Retinal pigment epithelial cell (primary cell): ENCODE measurements at regions not wholly inside any gene's neighbourhood (a gene's known extent, or its start where the extent isn't known, plus 50 kb on each side); places are given as distances from the start of the nearest gene placed in this dataset.
A peak's percentile ranks its signal among the peaks of the same experiment; 100 is the strongest.
"Not testable (repeated sequence)": the region's sequence is repeated elsewhere in the genome, so short reads cannot be mapped to it uniquely, and the experiment has no call there.

Experiments used
- DNase-seq: peaks from one replicate; pipeline ENCODE4 v3.0.0-alpha.2; 2010; ENCODE audit warnings: low read depth
- H3K4me3 ChIP-seq: 2 replicates; pipeline ENCODE4 v1.5.1; 2011; ENCODE audit warnings: mild to moderate bottlenecking, low read length, control low read depth, moderate library complexity
- TF ChIP-seq, protein P1 (sequence below): conservative IDR thresholded peaks from 2 replicates; pipeline ENCODE4 v1.5.1; 2011; ENCODE audit warnings: low read depth, low read length, control low read depth, inconsistent platforms

DNA sequence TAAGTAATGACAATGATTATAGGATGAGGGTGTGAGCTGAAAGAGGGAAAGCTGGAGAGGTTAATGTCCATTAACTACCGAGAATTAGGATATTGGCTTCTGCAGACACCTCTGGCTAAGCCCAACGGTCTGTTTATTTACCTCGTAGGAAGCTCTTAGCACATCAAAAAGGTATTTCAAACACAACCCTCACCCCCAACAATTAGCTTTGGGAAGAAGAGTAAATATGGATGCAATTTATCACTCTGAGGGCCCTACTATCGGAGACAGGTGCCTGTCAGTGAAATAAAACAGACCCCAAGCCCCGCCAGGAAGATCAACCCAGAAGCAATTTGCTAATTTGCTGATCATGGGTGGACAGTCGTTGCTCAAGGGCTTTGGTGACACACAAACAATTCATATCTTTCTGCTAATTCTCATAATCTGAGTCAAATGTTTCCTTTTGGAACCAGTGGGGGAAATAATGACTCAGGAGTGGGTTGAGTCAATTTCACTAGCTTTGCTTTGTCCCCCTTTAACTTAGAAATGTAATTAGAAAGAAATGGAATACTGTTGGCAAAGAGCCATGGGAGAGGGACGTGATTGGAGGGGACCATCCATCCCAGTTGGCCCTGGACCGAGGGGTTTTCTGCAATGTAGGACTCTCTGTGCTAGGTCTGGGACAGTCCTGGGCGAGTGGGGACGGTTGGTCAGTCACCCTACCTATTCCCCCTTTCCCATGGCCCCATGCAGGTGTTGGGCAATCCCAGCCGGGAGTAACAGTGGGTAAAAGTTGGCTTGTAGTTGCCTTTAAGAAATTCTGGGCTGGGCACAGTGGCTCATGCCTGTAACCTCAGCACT lies 99.1 kb upstream of the MED13L start:
- no peak for DNase-seq
- no peak overlapping the region for H3K4me3 ChIP-seq
- TF ChIP-seq, protein P1, sequence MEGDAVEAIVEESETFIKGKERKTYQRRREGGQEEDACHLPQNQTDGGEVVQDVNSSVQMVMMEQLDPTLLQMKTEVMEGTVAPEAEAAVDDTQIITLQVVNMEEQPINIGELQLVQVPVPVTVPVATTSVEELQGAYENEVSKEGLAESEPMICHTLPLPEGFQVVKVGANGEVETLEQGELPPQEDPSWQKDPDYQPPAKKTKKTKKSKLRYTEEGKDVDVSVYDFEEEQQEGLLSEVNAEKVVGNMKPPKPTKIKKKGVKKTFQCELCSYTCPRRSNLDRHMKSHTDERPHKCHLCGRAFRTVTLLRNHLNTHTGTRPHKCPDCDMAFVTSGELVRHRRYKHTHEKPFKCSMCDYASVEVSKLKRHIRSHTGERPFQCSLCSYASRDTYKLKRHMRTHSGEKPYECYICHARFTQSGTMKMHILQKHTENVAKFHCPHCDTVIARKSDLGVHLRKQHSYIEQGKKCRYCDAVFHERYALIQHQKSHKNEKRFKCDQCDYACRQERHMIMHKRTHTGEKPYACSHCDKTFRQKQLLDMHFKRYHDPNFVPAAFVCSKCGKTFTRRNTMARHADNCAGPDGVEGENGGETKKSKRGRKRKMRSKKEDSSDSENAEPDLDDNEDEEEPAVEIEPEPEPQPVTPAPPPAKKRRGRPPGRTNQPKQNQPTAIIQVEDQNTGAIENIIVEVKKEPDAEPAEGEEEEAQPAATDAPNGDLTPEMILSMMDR = no peak

DNA sequence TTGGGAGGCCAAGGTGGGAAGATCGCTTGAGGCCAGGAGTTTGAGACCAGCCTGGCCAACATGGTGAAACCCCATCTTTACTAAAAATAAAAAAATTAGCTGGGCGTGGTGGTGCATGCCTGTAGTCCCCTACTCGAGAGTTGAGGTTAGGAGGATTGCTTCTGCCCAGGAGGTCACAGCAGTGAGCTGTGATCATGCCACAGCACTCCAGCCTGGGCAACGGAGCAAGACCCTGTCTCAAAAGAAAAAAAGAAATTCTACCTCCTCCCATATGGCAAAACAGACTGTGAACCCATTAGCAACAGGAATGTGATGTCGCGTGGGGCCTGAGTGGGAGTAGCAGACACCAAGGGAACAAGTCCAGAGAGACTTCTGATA lies 99.7 kb upstream of the MED13L start:
- H3K4me3 ChIP-seq, DNase-seq: not testable (repeated sequence)

DNA sequence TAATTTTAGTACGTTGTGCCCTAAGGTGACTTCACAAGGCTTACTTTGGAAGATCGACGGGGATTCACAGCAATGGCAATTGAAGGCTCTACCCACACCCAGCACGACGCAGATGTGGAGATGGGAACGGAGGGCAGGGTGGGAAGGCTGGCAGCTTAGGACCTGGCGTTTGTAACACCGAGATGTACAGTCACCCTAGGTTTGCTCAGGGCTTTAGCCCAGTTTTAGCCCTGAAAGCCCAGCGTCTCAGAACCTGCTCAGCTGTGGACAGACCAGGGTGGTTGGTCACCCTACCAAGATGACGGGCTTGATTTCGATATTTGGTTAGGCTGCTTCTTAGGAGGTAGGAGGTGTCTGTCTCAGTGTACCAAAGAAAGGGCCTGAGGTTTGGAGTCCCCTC lies 100.5 kb upstream of the MED13L start:
- TF ChIP-seq, protein P1 = no peak
- no peak overlapping the region for H3K4me3 ChIP-seq
- DNase-seq = no peak

DNA sequence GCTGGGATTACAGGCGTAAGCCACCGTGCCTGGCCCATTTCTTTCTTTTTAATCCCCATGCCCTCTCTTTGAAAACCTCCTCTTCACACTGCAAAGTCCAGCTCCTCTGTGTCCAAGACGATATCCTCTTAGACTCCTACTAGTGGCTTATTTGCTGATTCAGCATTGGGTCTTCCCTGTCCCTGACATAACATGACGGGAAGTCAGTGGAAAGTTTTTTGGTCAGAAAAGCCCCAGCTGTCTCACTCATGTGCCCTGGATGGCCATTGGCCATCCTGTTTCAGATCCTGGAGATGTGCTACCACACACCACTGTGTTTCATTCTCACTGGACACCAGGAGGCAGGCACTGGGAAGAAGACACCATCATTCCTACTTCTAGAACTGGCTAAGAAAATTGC lies 102.6 kb upstream of the MED13L start:
- TF ChIP-seq, protein P1 = no peak
- DNase-seq = no peak
- H3K4me3 ChIP-seq = no peak overlapping the region

DNA sequence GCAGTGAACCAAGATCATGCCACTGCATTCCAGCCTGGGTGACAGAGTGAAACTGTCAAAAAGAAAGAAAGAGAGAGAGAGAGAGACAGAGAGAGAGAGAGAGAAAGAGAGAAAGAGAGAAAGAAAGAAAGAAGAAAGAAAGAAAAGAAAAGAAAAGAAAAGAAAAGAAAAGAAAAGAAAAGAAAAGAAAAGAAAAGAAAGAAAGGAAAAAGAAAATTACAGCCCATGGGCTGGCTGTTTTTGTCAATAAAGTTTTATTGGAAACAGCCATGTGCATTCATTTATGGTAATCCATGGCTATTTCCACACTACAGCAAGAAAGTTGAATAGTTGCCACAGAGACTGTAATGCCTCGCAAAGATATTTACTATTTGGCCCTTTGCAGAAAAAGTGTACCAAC lies 103.2 kb upstream of the MED13L start:
- not testable (repeated sequence) for H3K4me3 ChIP-seq, DNase-seq

DNA sequence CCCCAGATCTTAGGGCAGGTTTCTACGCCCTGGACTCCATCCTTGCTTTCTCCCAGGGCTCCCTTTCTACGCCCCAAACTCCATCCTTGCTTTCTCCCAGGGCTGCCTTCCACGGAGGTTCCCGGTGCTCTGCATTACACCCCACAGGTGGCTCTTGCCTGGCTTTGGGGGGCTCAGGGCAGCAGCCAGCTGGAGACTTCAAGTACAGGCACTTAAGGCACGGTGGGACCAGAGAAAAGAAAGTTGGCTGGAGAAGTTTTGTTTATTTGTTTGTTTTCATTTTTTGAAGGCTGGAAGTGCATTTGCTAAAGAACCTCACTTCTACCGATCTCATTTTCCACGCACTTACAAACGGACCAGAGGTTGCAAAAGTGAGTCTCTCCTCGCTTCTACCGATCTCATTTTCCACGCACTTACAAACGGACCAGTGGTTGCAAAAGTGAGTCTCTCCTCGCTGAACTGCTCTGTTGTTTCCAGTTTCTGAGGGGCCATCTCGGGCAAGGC lies 103.8 kb upstream of the MED13L start:
- DNase-seq = no peak
- H3K4me3 ChIP-seq = peak overlapping the region; percentile 5
- TF ChIP-seq, protein P1 = no peak

DNA sequence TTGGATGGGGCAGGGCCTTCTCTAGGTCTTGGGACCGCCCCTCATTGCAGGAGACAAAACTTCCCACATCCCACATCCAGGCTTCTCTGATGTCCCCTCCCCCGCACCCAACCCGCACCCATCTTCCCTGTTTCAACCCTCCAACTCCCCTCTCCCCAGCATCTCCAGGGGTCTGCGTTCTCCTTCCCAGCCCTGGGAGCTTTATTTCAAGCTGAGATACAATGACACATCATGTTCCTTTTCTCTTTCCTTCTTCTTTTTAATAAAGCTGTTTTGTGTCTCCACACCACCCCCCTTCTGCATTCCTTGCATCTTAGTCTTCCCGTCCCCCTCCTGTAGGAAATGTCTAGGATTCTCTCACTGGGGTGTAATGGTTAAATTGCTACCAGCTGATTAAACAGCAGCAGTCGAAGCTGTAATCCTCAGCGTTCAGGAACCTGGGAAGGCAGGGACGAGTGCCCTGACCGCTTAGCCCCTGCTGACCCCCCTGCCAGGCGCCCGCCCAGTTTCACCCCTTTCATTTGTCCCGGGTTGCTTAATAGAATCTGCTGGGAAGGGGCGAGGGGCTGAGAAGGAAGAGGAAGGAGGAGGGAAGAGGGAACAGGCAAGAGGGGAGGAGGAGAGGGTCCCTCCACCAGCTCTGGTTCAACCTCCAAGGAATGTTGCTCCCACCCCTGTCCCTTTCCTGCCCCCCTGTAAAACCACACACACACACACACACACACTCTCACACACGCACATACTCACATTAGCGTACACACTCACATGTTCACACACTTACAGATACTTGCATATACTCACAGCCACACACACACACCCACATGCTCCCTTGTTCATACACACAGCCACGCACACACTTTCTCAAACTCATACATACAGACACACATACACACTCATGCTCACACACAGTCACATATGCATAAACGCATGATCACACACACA lies 104.5 kb upstream of the MED13L start:
- DNase-seq = peak; percentile 72
- peak overlapping the region; percentile 12 for H3K4me3 ChIP-seq
- TF ChIP-seq, protein P1 = no peak
